IMR-90 (cell line): ENCODE measurements at regions not wholly inside any gene's neighbourhood (a gene's known extent, or its start where the extent isn't known, plus 50 kb on each side); places are given as distances from the start of the nearest gene placed in this dataset.

Experiments
- ATAC-seq: fragments of 200-7000 bp; cut with Tn5 transposase; 2 replicates; pipeline ENCODE4 v1.9.1; 2020; ENCODE audit warnings: low read depth, mild to moderate bottlenecking, moderate library complexity
- BruUV-seq: library from RNA; stranded (reverse); fragments of 400-500 nt; replicated peaks from 2 replicates; lab custom pipeline; 2021; lab: Mats Ljungman, UMichigan
- CTCF ChIA-PET: fragments of 300-600 bp; formaldehyde crosslinking; extraction: SDS; loops from one replicate; lab custom pipeline; 2021; ENCODE audit warnings: antibody characterized with exemption; lab: Yijun Ruan, JAX
- POLR2A ChIA-PET: fragments of 300-600 bp; sonication (Branson Sonifier 250); formaldehyde crosslinking; loops from one replicate; lab custom pipeline; 2022; ENCODE audit warnings: antibody characterized with exemption; ENCODE audit not compliant: unreplicated experiment; lab: Charles Lee
- DNase-seq: peaks from one replicate; pipeline ENCODE4 v3.0.0; 2013
- H2AFZ ChIP-seq: replicated peaks from 2 replicates; pipeline ENCODE3; 2013; ENCODE audit warnings: low read length, mild to moderate bottlenecking; ENCODE audit not compliant: poor library complexity
- H2AK5ac ChIP-seq: 2 replicates; pipeline ENCODE4 v1.6.1; 2013; ENCODE audit warnings: low read depth, low read length, inconsistent platforms
- H2AK9ac ChIP-seq: replicated peaks from 2 replicates; pipeline ENCODE3; 2013; ENCODE audit warnings: mild to moderate bottlenecking, low read depth, low read length, moderate library complexity; ENCODE audit not compliant: poor library complexity
- H2BK120ac ChIP-seq: 2 replicates; pipeline ENCODE4 v1.6.1; 2013; ENCODE audit warnings: low read depth, low read length, inconsistent platforms
- H2BK15ac ChIP-seq: 3 replicates; pipeline ENCODE4 v1.6.1; 2013; ENCODE audit warnings: low read depth, low read length, inconsistent platforms
- H2BK20ac ChIP-seq: 2 replicates; pipeline ENCODE4 v1.6.1; 2013; ENCODE audit warnings: low read depth, mild to moderate bottlenecking, inconsistent platforms, low read length, moderate library complexity
- H2BK5ac ChIP-seq: 2 replicates; pipeline ENCODE4 v1.6.1; 2013; ENCODE audit warnings: mild to moderate bottlenecking, low read depth, low read length, inconsistent platforms; ENCODE audit not compliant: poor library complexity, severe bottlenecking
- H3K14ac ChIP-seq: replicated peaks from 2 replicates; pipeline ENCODE4 v1.6.1; 2013; ENCODE audit warnings: low read depth, low read length, inconsistent platforms
- H3K18ac ChIP-seq: 2 replicates; pipeline ENCODE4 v1.6.1; 2013; ENCODE audit warnings: low read depth, low read length, control low read depth
- H3K23ac ChIP-seq: 2 replicates; pipeline ENCODE4 v1.6.1; 2013; ENCODE audit warnings: low read depth, low read length, inconsistent platforms
- H3K27ac ChIP-seq: 2 replicates; pipeline ENCODE4 v1.5.1; 2013; ENCODE audit warnings: mild to moderate bottlenecking, control low read depth, low read length; ENCODE audit not compliant: insufficient read depth
- H3K27me3 ChIP-seq: 2 replicates; pipeline ENCODE4 v1.6.1; 2013; ENCODE audit warnings: low read length; ENCODE audit not compliant: control insufficient read depth, insufficient read depth
- H3K36me3 ChIP-seq: 2 replicates; pipeline ENCODE4 v1.6.1; 2013; ENCODE audit warnings: low read length, mixed read lengths; ENCODE audit not compliant: control insufficient read depth, insufficient read depth
- H3K4ac ChIP-seq: 2 replicates; pipeline ENCODE4 v1.6.1; 2013; ENCODE audit warnings: low read depth, low read length, inconsistent platforms
- H3K4me1 ChIP-seq: 2 replicates; pipeline ENCODE4 v1.6.1; 2013; ENCODE audit warnings: low read length, mixed read lengths; ENCODE audit not compliant: control insufficient read depth, insufficient read depth
- H3K4me2 ChIP-seq: 2 replicates; pipeline ENCODE4 v1.6.1; 2013; ENCODE audit warnings: low read depth, mild to moderate bottlenecking, control low read depth, low read length, moderate library complexity
- H3K4me3 ChIP-seq: 2 replicates; pipeline ENCODE4 v1.5.1; 2013; ENCODE audit warnings: low read depth, mild to moderate bottlenecking, control low read depth, low read length, moderate library complexity; ENCODE audit not compliant: insufficient read depth
- H3K56ac ChIP-seq: 2 replicates; pipeline ENCODE4 v1.6.1; 2013; ENCODE audit warnings: low read length, inconsistent platforms; ENCODE audit not compliant: insufficient read depth; ENCODE audit errors: extremely low read depth
- H3K79me1 ChIP-seq, 2 experiments: 2 replicates each; pipeline ENCODE4 v1.6.1; 2013; ENCODE audit warnings: low read length in 2 of 2, inconsistent platforms in 1 of 2, low read depth in 1 of 2
- H3K9ac ChIP-seq: 2 replicates; pipeline ENCODE4 v1.6.1; 2013; ENCODE audit warnings: low read depth, low read length, control low read depth
- H3K9me1 ChIP-seq: 2 replicates; pipeline ENCODE4 v1.6.1; 2013; ENCODE audit warnings: low read length, inconsistent platforms; ENCODE audit not compliant: insufficient read depth
- H3K9me3 ChIP-seq: 2 replicates; pipeline ENCODE4 v1.6.1; 2013; ENCODE audit warnings: low read length; ENCODE audit not compliant: control insufficient read depth, insufficient read depth
- H4K20me1 ChIP-seq: 2 replicates; pipeline ENCODE4 v1.6.1; 2013; ENCODE audit warnings: low read length, inconsistent platforms; ENCODE audit not compliant: insufficient read depth
- H4K5ac ChIP-seq: 2 replicates; pipeline ENCODE4 v1.6.1; 2013; ENCODE audit warnings: mild to moderate bottlenecking, low read depth, low read length, control low read depth
- H4K8ac ChIP-seq, 2 experiments: 2 replicates each; pipeline ENCODE4 v1.6.1; 2013; ENCODE audit warnings: low read depth in 2 of 2, low read length in 2 of 2, control low read depth in 1 of 2, inconsistent platforms in 1 of 2
- H4K91ac ChIP-seq: 2 replicates; pipeline ENCODE4 v1.6.1; 2013; ENCODE audit warnings: low read depth, low read length, inconsistent platforms; ENCODE audit not compliant: insufficient read depth
- BHLHE40 ChIP-seq: fragments of 150-350 bp; IDR thresholded peaks from 2 replicates; pipeline ENCODE4 v1.6.1; 2016; ENCODE audit warnings: mild to moderate bottlenecking, low read depth, low read length
- FOS ChIP-seq: fragments of 150-350 bp; IDR thresholded peaks from 2 replicates; pipeline ENCODE4 v1.6.1; 2016; ENCODE audit warnings: low read depth, low read length
- MAZ ChIP-seq: IDR thresholded peaks from 2 replicates; pipeline ENCODE4 v1.6.1; 2012; ENCODE audit warnings: low read depth, mild to moderate bottlenecking, low read length, improper control_type of control experiment, moderate library complexity, borderline replicate concordance
- NFE2L2 ChIP-seq: fragments of 150-350 bp; IDR thresholded peaks from 2 replicates; pipeline ENCODE4 v1.6.1; 2016; ENCODE audit warnings: low read depth, mild to moderate bottlenecking, low read length
- RAD21 ChIP-seq: IDR thresholded peaks from 2 replicates; pipeline ENCODE4 v1.6.1; 2012; ENCODE audit warnings: low read length, improper control_type of control experiment
- WGBS, 2 experiments: methylation state at CpG; one replicate each; pipeline versions ENCODE4 v1.1.5 to v1.1.7; 2013; ENCODE audit warnings: missing lambda C conversion rate in 2 of 2; ENCODE audit not compliant: insufficient read length in 1 of 2; ENCODE audit errors: extremely low coverage in 2 of 2; 5-methylcytosine and 5-hydroxymethylcytosine counted together
- dilution Hi-C: fragments of 300-500 bp; cut with HindIII; formaldehyde crosslinking; loops from one replicate; pipeline ENCODE4 v1.14.3; 2018; ENCODE audit warnings: low sequenced_read_pairs; ENCODE audit not compliant: unreplicated experiment
- in situ Hi-C: fragments of 300-500 bp; cut with MboI; formaldehyde crosslinking; loops from 3 replicates; pipeline ENCODE4 v1.14.3; 2019; ENCODE audit warnings: low sequenced_read_pairs, inconsistent platforms, mixed read lengths
- intact Hi-C: fragments of 100-400 bp; cut with micrococcal nuclease; formaldehyde crosslinking; loops from 2 replicates; pipeline ENCODE4 v1.10.0; 2022
- TF ChIP-seq, protein P1 (sequence below): conservative IDR thresholded peaks from 2 replicates; pipeline ENCODE4 v1.5.1; 2012; ENCODE audit warnings: mild to moderate bottlenecking, low read depth, low read length, improper control_type of control experiment
- TF ChIP-seq, protein P2 (sequence below): fragments of 150-350 bp; IDR thresholded peaks from 2 replicates; pipeline ENCODE4 v1.6.1; 2016; ENCODE audit warnings: low read depth, mild to moderate bottlenecking, low read length, moderate library complexity, borderline replicate concordance
- TF ChIP-seq, protein P3 (sequence below): fragments of 150-350 bp; IDR thresholded peaks from 2 replicates; pipeline ENCODE4 v1.6.1; 2017; ENCODE audit warnings: mild to moderate bottlenecking, antibody characterized with exemption, low read length, low read depth

DNA sequence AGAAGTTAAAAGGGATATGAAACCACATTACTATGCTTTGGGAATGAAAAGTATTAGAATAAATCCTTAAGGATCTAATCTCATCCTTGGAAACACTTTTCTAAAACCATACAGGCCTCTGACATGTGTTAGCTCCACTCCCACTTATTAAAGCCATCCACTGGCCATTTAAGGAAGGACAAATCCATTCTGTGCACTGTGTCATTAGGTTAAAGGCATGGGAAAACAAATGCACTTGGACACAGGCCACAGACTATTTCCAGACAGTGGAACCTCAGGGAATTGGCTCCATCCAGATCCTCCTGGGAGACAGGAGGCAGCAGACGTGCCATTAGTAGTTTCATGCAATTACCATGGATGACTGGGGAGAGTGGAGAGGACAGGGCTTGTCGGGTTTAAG lies 454.9 kb downstream of the ENC1 start:
- no peak overlapping the region for H4K91ac ChIP-seq
- H2BK120ac ChIP-seq = no peak overlapping the region
- no peak overlapping the region for H2AFZ ChIP-seq
- no peak overlapping the region for H3K18ac ChIP-seq
- no peak overlapping the region for H2BK5ac ChIP-seq
- no peak overlapping the region for H4K8ac ChIP-seq
- no peaks in the 10 kb centered on the region for H3K79me1 ChIP-seq
- no peak overlapping the region for H2BK20ac ChIP-seq
- no peak overlapping the region for H3K56ac ChIP-seq
- in situ Hi-C loops (no loop called here), intact Hi-C loops (no loop called here), dilution Hi-C loops (no loop called here)
- ATAC-seq (no peak), DNase-seq (no peak)
- H3K27ac ChIP-seq = no peak overlapping the region
- ChIA-PET POLR2A (no interaction called here), CTCF (no interaction called here)
- no peak overlapping the region for H3K23ac ChIP-seq
- H3K9me3 ChIP-seq = peaks cover 3% of the 10 kb centered on the region; the same call in 1 of the 2 replicates
- H3K4ac ChIP-seq = no peak overlapping the region
- H3K14ac ChIP-seq = no peak overlapping the region
- WGBS, 2 experiments = no CpG with 5 or more reads among the region's 2 CpGs
- no peaks in the 10 kb centered on the region for H3K36me3 ChIP-seq
- H3K4me1 ChIP-seq = no peaks in the 10 kb centered on the region
- peaks cover 2% of the 10 kb centered on the region; the same call in 1 of the 2 replicates for H3K27me3 ChIP-seq
- H2AK5ac ChIP-seq = no peak overlapping the region
- no peak overlapping the region for H4K5ac ChIP-seq
- H4K20me1 ChIP-seq = no peaks in the 10 kb centered on the region
- TF ChIP-seq, protein P1, sequence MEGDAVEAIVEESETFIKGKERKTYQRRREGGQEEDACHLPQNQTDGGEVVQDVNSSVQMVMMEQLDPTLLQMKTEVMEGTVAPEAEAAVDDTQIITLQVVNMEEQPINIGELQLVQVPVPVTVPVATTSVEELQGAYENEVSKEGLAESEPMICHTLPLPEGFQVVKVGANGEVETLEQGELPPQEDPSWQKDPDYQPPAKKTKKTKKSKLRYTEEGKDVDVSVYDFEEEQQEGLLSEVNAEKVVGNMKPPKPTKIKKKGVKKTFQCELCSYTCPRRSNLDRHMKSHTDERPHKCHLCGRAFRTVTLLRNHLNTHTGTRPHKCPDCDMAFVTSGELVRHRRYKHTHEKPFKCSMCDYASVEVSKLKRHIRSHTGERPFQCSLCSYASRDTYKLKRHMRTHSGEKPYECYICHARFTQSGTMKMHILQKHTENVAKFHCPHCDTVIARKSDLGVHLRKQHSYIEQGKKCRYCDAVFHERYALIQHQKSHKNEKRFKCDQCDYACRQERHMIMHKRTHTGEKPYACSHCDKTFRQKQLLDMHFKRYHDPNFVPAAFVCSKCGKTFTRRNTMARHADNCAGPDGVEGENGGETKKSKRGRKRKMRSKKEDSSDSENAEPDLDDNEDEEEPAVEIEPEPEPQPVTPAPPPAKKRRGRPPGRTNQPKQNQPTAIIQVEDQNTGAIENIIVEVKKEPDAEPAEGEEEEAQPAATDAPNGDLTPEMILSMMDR = no peak
- TF ChIP-seq NFE2L2 = no peak
- no peak for TF ChIP-seq MAZ
- TF ChIP-seq FOS = no peak
- TF ChIP-seq BHLHE40 = no peak
- no peak for TF ChIP-seq RAD21
- TF ChIP-seq, protein P2, sequence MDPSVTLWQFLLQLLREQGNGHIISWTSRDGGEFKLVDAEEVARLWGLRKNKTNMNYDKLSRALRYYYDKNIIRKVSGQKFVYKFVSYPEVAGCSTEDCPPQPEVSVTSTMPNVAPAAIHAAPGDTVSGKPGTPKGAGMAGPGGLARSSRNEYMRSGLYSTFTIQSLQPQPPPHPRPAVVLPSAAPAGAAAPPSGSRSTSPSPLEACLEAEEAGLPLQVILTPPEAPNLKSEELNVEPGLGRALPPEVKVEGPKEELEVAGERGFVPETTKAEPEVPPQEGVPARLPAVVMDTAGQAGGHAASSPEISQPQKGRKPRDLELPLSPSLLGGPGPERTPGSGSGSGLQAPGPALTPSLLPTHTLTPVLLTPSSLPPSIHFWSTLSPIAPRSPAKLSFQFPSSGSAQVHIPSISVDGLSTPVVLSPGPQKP = no peak
- TF ChIP-seq, protein P3, sequence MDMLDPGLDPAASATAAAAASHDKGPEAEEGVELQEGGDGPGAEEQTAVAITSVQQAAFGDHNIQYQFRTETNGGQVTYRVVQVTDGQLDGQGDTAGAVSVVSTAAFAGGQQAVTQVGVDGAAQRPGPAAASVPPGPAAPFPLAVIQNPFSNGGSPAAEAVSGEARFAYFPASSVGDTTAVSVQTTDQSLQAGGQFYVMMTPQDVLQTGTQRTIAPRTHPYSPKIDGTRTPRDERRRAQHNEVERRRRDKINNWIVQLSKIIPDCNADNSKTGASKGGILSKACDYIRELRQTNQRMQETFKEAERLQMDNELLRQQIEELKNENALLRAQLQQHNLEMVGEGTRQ = no peak
- no TSS peak for BruUV-seq
- no peak overlapping the region for H3K4me2 ChIP-seq
- no peak overlapping the region for H2AK9ac ChIP-seq
- H3K4me3 ChIP-seq = no peak overlapping the region
- no peak overlapping the region for H2BK15ac ChIP-seq
- H3K9me1 ChIP-seq = no peaks in the 10 kb centered on the region
- no peak overlapping the region for H3K9ac ChIP-seq
